ENCODE measurements at regions not wholly inside any gene's neighbourhood (a gene's known extent, or its start where the extent isn't known, plus 50 kb on each side); places are given as distances from the start of the nearest gene placed in this dataset.
A peak's percentile ranks its signal among the peaks of the same experiment; 100 is the strongest.
"Not testable (repeated sequence)": the region's sequence is repeated elsewhere in the genome, so short reads cannot be mapped to it uniquely, and the experiment has no call there.

- no peaks in the 10 kb centered on the region for H3K36me3 ChIP-seq (ENCODE audit: insufficient read depth, low read length)
- H3K4me2 ChIP-seq (ENCODE audit: low read length) = no peak overlapping the region
- no peak overlapping the region for H3K9ac ChIP-seq (ENCODE audit: low read depth, low read length)
- H3K4me3 ChIP-seq (ENCODE audit: low read length) = no peak overlapping the region
- H3K9me3 ChIP-seq (replicated peaks; ENCODE audit: low read length) = no peaks in the 10 kb centered on the region
- no peaks in the 10 kb centered on the region for H3K4me1 ChIP-seq (ENCODE audit: control insufficient read depth, insufficient read depth, low read length)
- peaks cover 3% of the 10 kb centered on the region for H3K27me3 ChIP-seq (ENCODE audit: control insufficient read depth, insufficient read depth, low read length)
Observed at GRCh38 chrX:18102006-18102405, 118.7 kb downstream of the BEND2 start.

GRCh38 chrX:18101087-18101486, 119.6 kb downstream of the BEND2 start:
- Histone ChIP-seq H3K4me3 (ENCODE audit: low read length) (no peak overlapping the region), H3K9me3 (replicated peaks; ENCODE audit: low read length) (no peaks in the 10 kb centered on the region), H3K4me2 (ENCODE audit: low read length) (no peak overlapping the region), H3K9ac (ENCODE audit: low read depth, low read length) (no peak overlapping the region), H3K27me3 (ENCODE audit: control insufficient read depth, insufficient read depth, low read length) (peaks cover 3% of the 10 kb centered on the region), H3K4me1 (ENCODE audit: control insufficient read depth, insufficient read depth, low read length) (no peaks in the 10 kb centered on the region), H3K36me3 (ENCODE audit: insufficient read depth, low read length) (no peaks in the 10 kb centered on the region)

GRCh38 chrX:18099745-18100144, 120.9 kb downstream of the BEND2 start:
- Histone ChIP-seq H3K36me3 (ENCODE audit: insufficient read depth, low read length) (no peaks in the 10 kb centered on the region), H3K9ac (ENCODE audit: low read depth, low read length) (no peak overlapping the region), H3K9me3 (replicated peaks; ENCODE audit: low read length) (no peaks in the 10 kb centered on the region), H3K4me1 (ENCODE audit: control insufficient read depth, insufficient read depth, low read length) (no peaks in the 10 kb centered on the region), H3K4me3 (ENCODE audit: low read length) (no peak overlapping the region), H3K27me3 (ENCODE audit: control insufficient read depth, insufficient read depth, low read length) (peaks cover 3% of the 10 kb centered on the region), H3K4me2 (ENCODE audit: low read length) (no peak overlapping the region)

- H3K4me3 ChIP-seq (ENCODE audit: low read length) = no peak overlapping the region
- H3K27me3 ChIP-seq (ENCODE audit: control insufficient read depth, insufficient read depth, low read length) = peaks cover 3% of the 10 kb centered on the region
- no peaks in the 10 kb centered on the region for H3K4me1 ChIP-seq (ENCODE audit: control insufficient read depth, insufficient read depth, low read length)
- H3K9me3 ChIP-seq (replicated peaks; ENCODE audit: low read length) = no peaks in the 10 kb centered on the region
- H3K4me2 ChIP-seq (ENCODE audit: low read length) = no peak overlapping the region
- no peak overlapping the region for H3K9ac ChIP-seq (ENCODE audit: low read depth, low read length)
- no peaks in the 10 kb centered on the region for H3K36me3 ChIP-seq (ENCODE audit: insufficient read depth, low read length)
Observed at GRCh38 chrX:18098763-18099162, 121.9 kb downstream of the BEND2 start.

- no peaks in the 10 kb centered on the region for H3K4me1 ChIP-seq (ENCODE audit: control insufficient read depth, insufficient read depth, low read length)
- H3K27me3 ChIP-seq (ENCODE audit: control insufficient read depth, insufficient read depth, low read length) = no peaks in the 10 kb centered on the region
- H3K9me3 ChIP-seq (replicated peaks; ENCODE audit: low read length) = no peaks in the 10 kb centered on the region
- H3K4me2 ChIP-seq (ENCODE audit: low read length) = no peak overlapping the region
- H3K36me3 ChIP-seq (ENCODE audit: insufficient read depth, low read length) = no peaks in the 10 kb centered on the region
- H3K4me3 ChIP-seq (ENCODE audit: low read length) = no peak overlapping the region
- no peak overlapping the region for H3K9ac ChIP-seq (ENCODE audit: low read depth, low read length)
Observed at GRCh38 chrX:18076434-18076833, 144.3 kb downstream of the BEND2 start.

GRCh38 chrX:18075603-18076002, 145.1 kb downstream of the BEND2 start:
- H3K36me3 ChIP-seq (ENCODE audit: insufficient read depth, low read length) = no peaks in the 10 kb centered on the region
- no peak overlapping the region for H3K4me2 ChIP-seq (ENCODE audit: low read length)
- H3K4me1 ChIP-seq (ENCODE audit: control insufficient read depth, insufficient read depth, low read length) = no peaks in the 10 kb centered on the region
- no peak overlapping the region for H3K9ac ChIP-seq (ENCODE audit: low read depth, low read length)
- H3K9me3 ChIP-seq (replicated peaks; ENCODE audit: low read length) = no peaks in the 10 kb centered on the region
- no peak overlapping the region for H3K4me3 ChIP-seq (ENCODE audit: low read length)
- no peaks in the 10 kb centered on the region for H3K27me3 ChIP-seq (ENCODE audit: control insufficient read depth, insufficient read depth, low read length)

GRCh38 chrX:18068045-18068444, 152.6 kb downstream of the BEND2 start:
- not testable (repeated sequence) for H3K9me3 ChIP-seq (replicated peaks; ENCODE audit: low read length); H3K4me2 ChIP-seq (ENCODE audit: low read length); H3K27me3 ChIP-seq (ENCODE audit: control insufficient read depth, insufficient read depth, low read length); H3K4me3 ChIP-seq (ENCODE audit: low read length); H3K4me1 ChIP-seq (ENCODE audit: control insufficient read depth, insufficient read depth, low read length); H3K36me3 ChIP-seq (ENCODE audit: insufficient read depth, low read length); H3K9ac ChIP-seq (ENCODE audit: low read depth, low read length)

- Histone ChIP-seq H3K4me1 (ENCODE audit: control insufficient read depth, insufficient read depth, low read length) (no peaks in the 10 kb centered on the region), H3K27me3 (ENCODE audit: control insufficient read depth, insufficient read depth, low read length) (no peaks in the 10 kb centered on the region), H3K9me3 (replicated peaks; ENCODE audit: low read length) (peaks cover 3% of the 10 kb centered on the region), H3K36me3 (ENCODE audit: insufficient read depth, low read length) (no peaks in the 10 kb centered on the region), H3K9ac (ENCODE audit: low read depth, low read length) (no peak overlapping the region), H3K4me2 (ENCODE audit: low read length) (no peak overlapping the region), H3K4me3 (ENCODE audit: low read length) (no peak overlapping the region)
Observed at GRCh38 chrX:18065956-18066355, 154.7 kb downstream of the BEND2 start.

- no peaks in the 10 kb centered on the region for H3K9me3 ChIP-seq (replicated peaks; ENCODE audit: low read length)
Observed at GRCh38 chrX:18051690-18052089, 169.0 kb downstream of the BEND2 start.

GRCh38 chrX:18047491-18047890, 173.2 kb downstream of the BEND2 start:
- no peak overlapping the region for H3K9ac ChIP-seq (ENCODE audit: low read depth, low read length)
- peak overlapping the region; percentile 58 for H3K4me2 ChIP-seq (ENCODE audit: low read length)
- peaks cover 10% of the 10 kb centered on the region for H3K4me1 ChIP-seq (ENCODE audit: control insufficient read depth, insufficient read depth, low read length)
- no peak overlapping the region for H3K4me3 ChIP-seq (ENCODE audit: low read length)
- no peaks in the 10 kb centered on the region for H3K9me3 ChIP-seq (replicated peaks; ENCODE audit: low read length)
- H3K36me3 ChIP-seq (ENCODE audit: insufficient read depth, low read length) = no peaks in the 10 kb centered on the region
- H3K27me3 ChIP-seq (ENCODE audit: control insufficient read depth, insufficient read depth, low read length) = no peaks in the 10 kb centered on the region

More at GRCh38 chrX:18051690-18052089, 169.0 kb downstream of the BEND2 start:
- no peak overlapping the region for H3K9ac ChIP-seq (ENCODE audit: low read depth, low read length)
- H3K4me3 ChIP-seq (ENCODE audit: low read length) = no peak overlapping the region
- H3K36me3 ChIP-seq (ENCODE audit: insufficient read depth, low read length) = no peaks in the 10 kb centered on the region
- H3K4me2 ChIP-seq (ENCODE audit: low read length) = no peak overlapping the region
- H3K27me3 ChIP-seq (ENCODE audit: control insufficient read depth, insufficient read depth, low read length) = no peaks in the 10 kb centered on the region
- peaks cover 10% of the 10 kb centered on the region for H3K4me1 ChIP-seq (ENCODE audit: control insufficient read depth, insufficient read depth, low read length)

GRCh38 chrX:18045436-18045835, 175.2 kb downstream of the BEND2 start:
- H3K4me2 ChIP-seq (ENCODE audit: low read length) = no peak overlapping the region
- peaks cover 10% of the 10 kb centered on the region for H3K4me1 ChIP-seq (ENCODE audit: control insufficient read depth, insufficient read depth, low read length)
- H3K4me3 ChIP-seq (ENCODE audit: low read length) = no peak overlapping the region
- no peaks in the 10 kb centered on the region for H3K36me3 ChIP-seq (ENCODE audit: insufficient read depth, low read length)
- no peak overlapping the region for H3K9ac ChIP-seq (ENCODE audit: low read depth, low read length)
- H3K9me3 ChIP-seq (replicated peaks; ENCODE audit: low read length) = no peaks in the 10 kb centered on the region
- H3K27me3 ChIP-seq (ENCODE audit: control insufficient read depth, insufficient read depth, low read length) = no peaks in the 10 kb centered on the region

GRCh38 chrX:18042776-18043175, 177.9 kb downstream of the BEND2 start:
- Histone ChIP-seq H3K27me3 (ENCODE audit: control insufficient read depth, insufficient read depth, low read length) (no peaks in the 10 kb centered on the region), H3K36me3 (ENCODE audit: insufficient read depth, low read length) (no peaks in the 10 kb centered on the region), H3K4me1 (ENCODE audit: control insufficient read depth, insufficient read depth, low read length) (peaks cover 5% of the 10 kb centered on the region), H3K9ac (ENCODE audit: low read depth, low read length) (no peak overlapping the region), H3K4me3 (ENCODE audit: low read length) (no peak overlapping the region), H3K4me2 (ENCODE audit: low read length) (no peak overlapping the region), H3K9me3 (replicated peaks; ENCODE audit: low read length) (no peaks in the 10 kb centered on the region)

Measured in skeletal muscle satellite cell (primary cell).